Fibroblast of lung (primary cell): ENCODE measurements at regions not wholly inside any gene's neighbourhood (a gene's known extent, or its start where the extent isn't known, plus 50 kb on each side); places are given as distances from the start of the nearest gene placed in this dataset.

Source experiments
- DNase-seq, 2 donors: peaks; one replicate each; pipeline versions ENCODE4 v3.0.0 to v3.0.0-alpha.2; 2010; ENCODE audit warnings: low read depth in 2 of 2
- H2AFZ ChIP-seq: 2 replicates; pipeline ENCODE4 v1.5.1; 2012; ENCODE audit warnings: low read length, control low read depth, inconsistent platforms
- H3K27ac ChIP-seq: 2 replicates; pipeline ENCODE4 v1.5.1; 2011; ENCODE audit warnings: low read length, control low read depth; ENCODE audit not compliant: insufficient read depth
- H3K27me3 ChIP-seq: 2 replicates; pipeline ENCODE4 v1.5.1; 2011; ENCODE audit warnings: mild to moderate bottlenecking, low read length; ENCODE audit not compliant: control insufficient read depth, insufficient read depth
- H3K36me3 ChIP-seq: 2 replicates; pipeline ENCODE4 v1.5.1; 2011; ENCODE audit warnings: low read length; ENCODE audit not compliant: control insufficient read depth, insufficient read depth
- H3K4me1 ChIP-seq: 2 replicates; pipeline ENCODE4 v1.5.1; 2011; ENCODE audit warnings: low read length; ENCODE audit not compliant: control insufficient read depth, insufficient read depth; ENCODE audit errors: extremely low read depth
- H3K4me2 ChIP-seq: 2 replicates; pipeline ENCODE4 v1.5.1; 2011; ENCODE audit warnings: low read length, control low read depth; ENCODE audit not compliant: insufficient read depth; ENCODE audit errors: extremely low read depth
- H3K4me3 ChIP-seq, 4 experiments: fragments of 200-600 bp in 1 of 4; sonication (generic) in 1 of 4; replicated peaks in 1 of 4; 2 replicates each; pipeline ENCODE4 v1.5.1; 2011 to 2016; ENCODE audit warnings: low read length in 4 of 4, low read depth in 3 of 4, mild to moderate bottlenecking in 3 of 4, control low read depth in 2 of 4, inconsistent platforms in 1 of 4, mixed read lengths in 1 of 4; ENCODE audit not compliant: insufficient read depth in 1 of 4; ENCODE audit errors: control extremely low read depth in 1 of 4
- H3K79me2 ChIP-seq: 2 replicates; pipeline ENCODE4 v1.5.1; 2012; ENCODE audit warnings: mild to moderate bottlenecking, low read length, inconsistent platforms; ENCODE audit not compliant: control insufficient read depth, insufficient read depth
- H3K9ac ChIP-seq: 2 replicates; pipeline ENCODE4 v1.5.1; 2011; ENCODE audit warnings: mild to moderate bottlenecking, low read length, control low read depth; ENCODE audit not compliant: insufficient read depth
- H3K9me3 ChIP-seq: 2 replicates; pipeline ENCODE4 v1.5.1; 2012; ENCODE audit warnings: low read depth, low read length; ENCODE audit not compliant: control insufficient read depth, insufficient read depth
- H4K20me1 ChIP-seq: 2 replicates; pipeline ENCODE4 v1.5.1; 2011; ENCODE audit warnings: low read length; ENCODE audit not compliant: control insufficient read depth, insufficient read depth; ENCODE audit errors: extremely low read depth
- EZH2 ChIP-seq: IDR thresholded peaks from 2 replicates; pipeline ENCODE4 v1.5.1; 2012; ENCODE audit warnings: low read length, control low read depth, mild to moderate bottlenecking; ENCODE audit errors: missing control alignments
- TF ChIP-seq, protein P1 (sequence below), 2 donors: IDR thresholded peaks in 1 of 2; conservative IDR thresholded peaks in 1 of 2; 1 replicate in 1 of 2; 2 replicates in 1 of 2; pipeline ENCODE4 v1.5.1; 2011 to 2012; ENCODE audit warnings: low read length in 2 of 2, control low read depth in 1 of 2, inconsistent platforms in 1 of 2, low read depth in 1 of 2, mild to moderate bottlenecking in 1 of 2

DNA sequence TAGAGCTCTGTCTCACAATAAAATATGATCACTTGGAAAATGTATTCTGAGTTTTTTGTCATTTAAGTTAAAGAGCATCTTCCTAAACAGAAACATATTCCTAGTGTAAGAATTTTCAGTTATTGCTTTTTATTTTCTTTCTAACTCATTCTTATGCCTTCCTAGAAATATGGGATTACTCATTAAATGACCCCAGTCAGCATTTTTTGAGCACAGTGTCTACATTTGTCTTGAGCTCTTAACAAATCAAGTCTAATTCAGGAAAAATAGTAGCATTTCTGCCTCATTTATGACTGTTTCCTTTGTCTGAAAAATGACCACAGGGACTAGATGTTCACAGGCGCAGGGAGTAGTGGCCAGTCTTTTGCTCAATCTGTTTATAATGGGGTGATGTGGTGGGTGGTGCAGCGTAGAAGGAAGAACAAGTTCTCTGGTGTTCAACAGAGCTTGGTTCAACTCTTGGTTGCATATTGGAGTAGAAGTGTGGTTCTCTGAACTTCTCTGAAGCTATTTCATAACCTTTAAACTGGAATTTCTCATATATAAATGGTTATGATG lies 267.1 kb downstream of the CYRIA start:
- Histone ChIP-seq H3K9me3 (no peaks in the 10 kb centered on the region), H3K36me3 (no peaks in the 10 kb centered on the region), H2AFZ (no peak overlapping the region), H3K9ac (no peak overlapping the region), H3K79me2 (no peaks in the 10 kb centered on the region), H4K20me1 (no peaks in the 10 kb centered on the region), H3K27ac (no peak overlapping the region), H3K27me3 (no peaks in the 10 kb centered on the region), H3K4me3 (no peak overlapping the region), H3K4me2 (no peak overlapping the region), H3K4me1 (no peaks in the 10 kb centered on the region)
- TF ChIP-seq, protein P1, sequence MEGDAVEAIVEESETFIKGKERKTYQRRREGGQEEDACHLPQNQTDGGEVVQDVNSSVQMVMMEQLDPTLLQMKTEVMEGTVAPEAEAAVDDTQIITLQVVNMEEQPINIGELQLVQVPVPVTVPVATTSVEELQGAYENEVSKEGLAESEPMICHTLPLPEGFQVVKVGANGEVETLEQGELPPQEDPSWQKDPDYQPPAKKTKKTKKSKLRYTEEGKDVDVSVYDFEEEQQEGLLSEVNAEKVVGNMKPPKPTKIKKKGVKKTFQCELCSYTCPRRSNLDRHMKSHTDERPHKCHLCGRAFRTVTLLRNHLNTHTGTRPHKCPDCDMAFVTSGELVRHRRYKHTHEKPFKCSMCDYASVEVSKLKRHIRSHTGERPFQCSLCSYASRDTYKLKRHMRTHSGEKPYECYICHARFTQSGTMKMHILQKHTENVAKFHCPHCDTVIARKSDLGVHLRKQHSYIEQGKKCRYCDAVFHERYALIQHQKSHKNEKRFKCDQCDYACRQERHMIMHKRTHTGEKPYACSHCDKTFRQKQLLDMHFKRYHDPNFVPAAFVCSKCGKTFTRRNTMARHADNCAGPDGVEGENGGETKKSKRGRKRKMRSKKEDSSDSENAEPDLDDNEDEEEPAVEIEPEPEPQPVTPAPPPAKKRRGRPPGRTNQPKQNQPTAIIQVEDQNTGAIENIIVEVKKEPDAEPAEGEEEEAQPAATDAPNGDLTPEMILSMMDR (conservative IDR thresholded peaks at IDR 0.05 in 1 of 2, IDR thresholded peaks at IDR 0.05 in 1 of 2; ENCODE audit: low read depth in 1 of 2, low read length in 2 of 2) = no peak
- TF ChIP-seq EZH2 = no peak
- no peak for DNase-seq

DNA sequence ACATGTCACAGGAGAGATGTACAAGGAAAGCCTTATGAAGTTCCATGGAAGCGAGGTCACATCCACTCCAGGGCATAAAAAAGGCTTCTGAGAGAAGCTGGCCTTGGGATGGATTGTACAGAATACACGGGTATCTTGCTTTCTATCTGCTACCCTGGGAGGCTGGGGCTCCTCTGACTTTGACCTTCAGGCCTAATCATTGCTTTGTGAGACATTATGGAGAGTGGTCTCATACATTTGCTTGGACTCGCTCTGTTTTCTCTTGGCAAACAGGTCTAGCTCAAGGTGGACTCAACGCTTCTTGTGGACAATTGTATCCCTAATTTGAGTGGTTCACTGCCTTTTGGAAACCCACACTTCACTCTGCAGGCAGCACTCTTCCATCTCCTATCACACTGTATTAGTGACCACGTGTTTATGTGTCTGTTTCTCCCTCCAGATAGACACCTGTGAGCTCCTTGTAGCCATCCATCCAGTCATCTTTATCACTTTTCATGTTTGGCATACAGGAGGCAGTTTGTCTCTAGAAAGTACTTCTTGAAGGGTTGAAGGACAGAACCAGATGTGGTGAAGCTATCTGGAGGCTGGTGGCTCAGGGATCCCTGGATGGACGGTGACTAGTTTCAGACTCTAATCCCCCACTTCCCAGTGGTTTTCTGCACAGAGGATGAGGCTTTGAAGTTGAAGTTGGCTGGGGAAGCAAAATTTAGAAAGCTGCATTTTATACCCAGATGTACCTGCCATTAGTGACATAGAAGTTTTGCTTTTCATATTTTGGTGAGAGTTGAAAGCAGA lies 267.8 kb downstream of the CYRIA start:
- Histone ChIP-seq H3K4me3 (no peak overlapping the region), H3K4me1 (no peaks in the 10 kb centered on the region), H3K9me3 (no peaks in the 10 kb centered on the region), H3K9ac (no peak overlapping the region), H3K4me2 (no peak overlapping the region), H2AFZ (no peak overlapping the region), H3K27ac (no peak overlapping the region), H3K79me2 (no peaks in the 10 kb centered on the region), H3K27me3 (no peaks in the 10 kb centered on the region), H4K20me1 (no peaks in the 10 kb centered on the region), H3K36me3 (no peaks in the 10 kb centered on the region)
- no peak for DNase-seq
- TF ChIP-seq EZH2 = no peak
- TF ChIP-seq, protein P1 (conservative IDR thresholded peaks at IDR 0.05 in 1 of 2, IDR thresholded peaks at IDR 0.05 in 1 of 2; ENCODE audit: low read depth in 1 of 2, low read length in 2 of 2) = no peak

DNA sequence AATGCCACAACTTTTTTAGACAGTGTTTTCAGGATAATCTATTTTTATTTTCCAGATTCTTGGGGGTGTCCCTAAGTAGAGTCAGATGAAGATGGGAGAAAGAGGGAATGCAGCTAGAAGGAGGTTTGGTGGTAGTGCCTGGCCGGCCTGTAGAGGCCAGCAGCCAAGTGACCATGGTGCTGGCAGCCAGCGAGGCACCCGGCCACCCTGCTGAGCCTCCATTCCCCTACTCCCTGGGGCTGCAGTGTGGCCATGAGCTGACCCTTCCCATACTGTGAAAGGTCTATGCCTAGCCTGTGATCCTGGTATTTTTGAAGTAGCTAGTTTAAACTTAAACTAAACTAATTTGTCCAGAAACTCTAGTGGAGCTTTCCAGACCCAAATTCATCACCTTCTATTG lies 268.6 kb downstream of the CYRIA start:
- Histone ChIP-seq H3K27me3 (no peaks in the 10 kb centered on the region), H3K36me3 (no peaks in the 10 kb centered on the region), H3K27ac (no peak overlapping the region), H4K20me1 (no peaks in the 10 kb centered on the region), H3K9ac (no peak overlapping the region), H3K4me2 (no peak overlapping the region), H3K9me3 (no peaks in the 10 kb centered on the region), H3K4me3 (no peak overlapping the region), H3K4me1 (no peaks in the 10 kb centered on the region), H2AFZ (no peak overlapping the region), H3K79me2 (no peaks in the 10 kb centered on the region)
- DNase-seq = no peak
- TF ChIP-seq EZH2 = no peak
- TF ChIP-seq, protein P1 (conservative IDR thresholded peaks at IDR 0.05 in 1 of 2, IDR thresholded peaks at IDR 0.05 in 1 of 2; ENCODE audit: low read depth in 1 of 2, low read length in 2 of 2) = no peak
